Peyer's patch (tissue), 4 donors: ENCODE measurements at regions not wholly inside any gene's neighbourhood (a gene's known extent, or its start where the extent isn't known, plus 50 kb on each side); places are given as distances from the start of the nearest gene placed in this dataset.

Experiments used
- POLR2A ChIP-seq, 2 donors: fragments of 450-650 bp; IDR thresholded peaks; one replicate each; pipeline ENCODE4 v1.5.1; 2017; ENCODE audit warnings: antibody characterized with exemption in 2 of 2, mild to moderate bottlenecking in 2 of 2, moderate library complexity in 2 of 2
- TF ChIP-seq, protein P1 (sequence below), 6 experiments: fragments of 450-650 bp in 4 of 6; fragments of 200-600 bp in 2 of 6; sonication (generic) in 1 of 6; IDR thresholded peaks; one replicate each; pipeline ENCODE4 v1.5.1; 2017 to 2019; ENCODE audit warnings: antibody characterized with exemption in 6 of 6, mild to moderate bottlenecking in 3 of 6, moderate library complexity in 1 of 6

DNA sequence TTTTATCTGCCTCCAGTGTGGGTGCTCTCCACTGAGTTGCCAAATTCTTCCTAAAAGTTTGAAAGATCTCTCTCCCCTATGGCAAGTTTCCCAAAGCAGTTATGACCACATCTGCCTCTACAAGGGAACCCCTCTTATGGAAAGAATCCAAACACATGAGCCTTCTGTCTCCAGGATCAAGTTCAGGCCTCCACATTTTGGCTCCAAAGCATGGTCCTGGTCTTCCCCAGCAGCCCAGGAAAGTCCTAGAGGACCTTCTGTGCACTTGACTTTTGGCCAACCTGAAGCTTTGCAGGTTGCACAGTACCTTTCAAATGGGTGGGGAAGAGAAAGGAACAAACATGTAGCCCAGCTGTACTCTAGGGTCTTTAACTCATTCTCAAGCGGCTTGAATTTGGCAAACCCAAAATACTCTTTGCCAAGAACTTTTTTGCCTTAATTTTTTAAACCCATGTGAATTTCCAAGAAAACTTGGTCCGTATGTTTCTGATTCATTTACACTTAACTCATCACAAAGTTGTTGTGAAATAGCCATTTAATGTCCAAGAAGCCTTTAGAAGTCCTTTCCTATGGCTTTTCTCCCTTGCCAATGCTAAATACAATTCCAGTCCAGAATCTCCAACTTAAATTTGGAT, 240.1 kb upstream of the TBX18 start:
- TF ChIP-seq, protein P1, sequence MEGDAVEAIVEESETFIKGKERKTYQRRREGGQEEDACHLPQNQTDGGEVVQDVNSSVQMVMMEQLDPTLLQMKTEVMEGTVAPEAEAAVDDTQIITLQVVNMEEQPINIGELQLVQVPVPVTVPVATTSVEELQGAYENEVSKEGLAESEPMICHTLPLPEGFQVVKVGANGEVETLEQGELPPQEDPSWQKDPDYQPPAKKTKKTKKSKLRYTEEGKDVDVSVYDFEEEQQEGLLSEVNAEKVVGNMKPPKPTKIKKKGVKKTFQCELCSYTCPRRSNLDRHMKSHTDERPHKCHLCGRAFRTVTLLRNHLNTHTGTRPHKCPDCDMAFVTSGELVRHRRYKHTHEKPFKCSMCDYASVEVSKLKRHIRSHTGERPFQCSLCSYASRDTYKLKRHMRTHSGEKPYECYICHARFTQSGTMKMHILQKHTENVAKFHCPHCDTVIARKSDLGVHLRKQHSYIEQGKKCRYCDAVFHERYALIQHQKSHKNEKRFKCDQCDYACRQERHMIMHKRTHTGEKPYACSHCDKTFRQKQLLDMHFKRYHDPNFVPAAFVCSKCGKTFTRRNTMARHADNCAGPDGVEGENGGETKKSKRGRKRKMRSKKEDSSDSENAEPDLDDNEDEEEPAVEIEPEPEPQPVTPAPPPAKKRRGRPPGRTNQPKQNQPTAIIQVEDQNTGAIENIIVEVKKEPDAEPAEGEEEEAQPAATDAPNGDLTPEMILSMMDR (IDR thresholded peaks at IDR 0.05), result no peak
- no peak for TF ChIP-seq POLR2A (IDR thresholded peaks at IDR 0.05)
